Fibroblast of peridontal ligament (primary cell): ENCODE measurements at regions not wholly inside any gene's neighbourhood (a gene's known extent, or its start where the extent isn't known, plus 50 kb on each side); places are given as distances from the start of the nearest gene placed in this dataset.
"Not testable (repeated sequence)": the region's sequence is repeated elsewhere in the genome, so short reads cannot be mapped to it uniquely, and the experiment has no call there.

Source experiments
- DNase-seq: peaks from one replicate; pipeline ENCODE4 v3.0.0-alpha.2; 2010; ENCODE audit errors: extremely low read depth

DNA sequence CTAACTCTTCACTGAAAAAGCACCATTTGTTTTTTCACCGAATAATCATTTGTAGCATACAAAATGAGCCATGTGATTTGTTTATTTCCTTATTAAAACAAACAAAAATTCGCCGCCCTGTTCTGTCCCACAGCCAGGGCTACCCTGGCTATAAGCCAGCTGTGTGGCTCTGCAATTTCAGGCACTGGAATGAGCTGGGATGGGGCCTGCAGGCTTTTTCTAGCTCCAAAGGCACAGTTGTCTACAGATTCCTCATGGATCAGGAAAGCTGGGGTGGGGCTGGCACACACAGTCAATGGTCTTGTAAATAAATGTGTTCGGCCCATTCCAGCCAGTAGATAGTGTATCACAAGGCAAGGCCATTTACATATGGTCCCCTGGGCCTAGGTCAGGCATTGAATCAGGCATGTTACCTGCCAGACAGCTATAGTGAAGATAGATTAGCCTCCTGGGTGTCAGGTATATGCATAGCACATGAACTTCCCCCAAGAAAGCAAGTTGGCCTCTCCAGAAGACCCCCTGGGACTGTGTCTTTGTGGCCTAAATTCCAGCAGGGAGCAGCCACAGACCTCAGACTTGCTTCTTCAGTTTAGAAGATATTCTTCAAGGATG, 608.9 kb downstream of the MAFB start:
- DNase-seq = no peak

DNA sequence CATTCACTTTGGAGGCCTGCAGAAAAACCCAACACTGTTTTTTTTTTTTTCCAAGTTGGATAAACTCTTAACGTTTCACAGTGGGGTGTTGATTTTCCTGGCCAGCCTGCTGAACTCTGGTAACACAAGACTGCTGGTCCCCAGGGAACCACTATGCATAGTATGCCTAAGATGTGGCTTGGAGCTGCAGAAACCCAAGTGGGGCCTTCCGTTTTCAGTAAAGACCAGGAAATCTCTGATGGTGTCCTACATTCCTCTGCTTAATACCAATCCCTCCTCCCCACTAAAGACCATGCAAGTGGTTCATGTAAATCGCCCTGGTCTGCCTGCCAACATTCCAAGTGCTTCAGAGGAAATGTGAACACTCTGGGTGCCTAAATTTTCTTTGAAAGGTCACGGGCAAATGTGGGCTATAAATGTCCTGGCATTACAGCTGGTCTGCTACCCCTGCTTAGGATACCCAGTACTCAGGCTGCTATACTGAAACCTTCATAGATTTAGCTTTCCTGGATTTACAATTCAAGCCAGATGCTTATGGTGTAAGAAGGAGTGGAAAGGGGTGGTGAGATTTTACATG, 615.4 kb downstream of the MAFB start:
- no peak for DNase-seq

DNA sequence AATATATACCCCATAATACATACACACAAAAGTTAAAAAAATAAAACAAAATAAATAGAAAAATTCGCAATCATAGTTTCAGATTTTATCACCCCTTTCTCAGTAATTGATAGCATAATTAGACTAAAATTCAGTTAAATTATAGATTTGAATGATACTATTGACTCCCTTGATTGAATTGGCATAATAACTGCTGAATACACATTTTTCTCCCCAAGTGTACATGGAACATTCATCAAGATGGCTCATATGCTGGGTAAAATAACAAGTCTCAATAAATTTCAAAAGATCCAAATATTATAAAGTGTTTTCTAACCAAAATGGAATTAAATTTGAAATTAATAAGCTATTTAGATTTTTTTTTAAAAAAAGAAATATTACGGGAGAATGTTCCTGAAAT, 616.1 kb downstream of the MAFB start:
- DNase-seq = no peak

DNA sequence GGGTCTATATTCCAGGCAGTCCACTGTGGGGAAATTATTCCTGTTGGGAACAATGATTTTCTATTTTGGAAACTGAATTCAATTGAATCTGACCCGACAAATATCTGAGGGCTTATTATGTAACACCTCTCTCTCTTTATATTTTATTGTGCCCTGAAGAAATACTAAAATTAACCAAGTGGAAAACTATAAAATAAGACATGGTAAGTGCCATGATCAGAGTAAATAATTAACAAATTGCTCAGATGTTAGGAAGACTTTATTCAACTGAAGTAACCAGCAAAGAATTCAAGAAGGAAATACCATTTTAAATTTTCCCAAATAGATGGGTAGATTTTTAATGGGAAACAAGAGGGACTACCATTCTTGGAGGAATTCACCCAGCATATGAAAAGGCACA, 632.9 kb downstream of the MAFB start:
- no peak for DNase-seq

DNA sequence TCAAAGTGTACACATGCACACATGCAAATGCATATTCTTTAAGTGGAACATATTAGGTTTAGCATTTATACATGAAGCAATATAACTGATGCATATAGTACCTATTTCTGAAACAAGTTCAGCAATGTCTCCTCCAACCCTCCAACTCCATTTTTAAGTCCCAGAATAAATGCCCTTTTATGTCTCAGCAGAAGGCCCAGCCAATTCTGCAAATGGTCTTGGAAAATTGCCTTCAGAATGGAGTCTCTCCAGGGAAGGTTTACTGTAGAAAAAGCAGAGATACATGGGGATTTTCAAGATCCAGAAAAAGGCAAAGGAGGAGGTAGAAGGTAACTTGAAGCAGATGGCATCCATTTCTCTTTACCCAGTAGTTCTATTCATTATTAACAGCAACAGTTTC, 633.3 kb downstream of the MAFB start:
- DNase-seq = no peak

DNA sequence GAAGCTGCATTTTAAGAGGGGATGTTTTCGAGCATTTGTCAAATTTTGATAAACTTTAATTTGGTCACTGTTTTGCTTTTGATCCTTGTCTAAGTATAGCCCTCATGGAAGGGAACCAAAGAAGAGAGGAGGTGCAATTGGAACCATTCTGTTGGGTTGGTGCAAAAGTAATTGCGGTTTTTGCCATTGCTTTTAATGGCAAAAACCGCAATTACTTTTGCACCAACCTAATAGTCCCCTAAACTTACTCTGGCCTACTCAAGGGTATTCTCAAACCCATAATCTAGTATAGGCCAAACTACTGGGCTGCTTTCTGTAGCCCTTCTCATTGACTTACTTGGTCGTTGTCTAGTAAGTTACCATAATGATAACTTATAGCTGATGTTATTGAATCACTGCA, 634.7 kb downstream of the MAFB start:
- DNase-seq = no peak

DNA sequence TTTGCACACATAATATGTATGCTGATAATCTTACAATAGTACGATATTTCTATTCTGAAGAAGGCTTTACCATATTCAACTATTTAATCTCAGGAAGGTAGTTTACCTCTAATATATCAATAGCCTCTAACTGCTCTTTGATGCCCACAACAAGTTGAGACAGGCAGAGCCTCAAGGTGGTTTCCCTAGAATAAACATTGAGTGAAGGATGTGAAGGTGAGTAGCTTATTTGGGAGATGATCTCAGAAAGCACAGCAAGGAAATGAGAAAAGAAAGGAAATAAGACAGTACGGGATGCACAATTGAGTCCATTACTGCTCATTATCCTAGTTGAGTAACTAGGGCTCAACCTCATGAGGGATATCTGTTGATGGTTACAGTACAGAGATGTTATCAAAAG, 638.4 kb downstream of the MAFB start:
- no peak for DNase-seq

DNA sequence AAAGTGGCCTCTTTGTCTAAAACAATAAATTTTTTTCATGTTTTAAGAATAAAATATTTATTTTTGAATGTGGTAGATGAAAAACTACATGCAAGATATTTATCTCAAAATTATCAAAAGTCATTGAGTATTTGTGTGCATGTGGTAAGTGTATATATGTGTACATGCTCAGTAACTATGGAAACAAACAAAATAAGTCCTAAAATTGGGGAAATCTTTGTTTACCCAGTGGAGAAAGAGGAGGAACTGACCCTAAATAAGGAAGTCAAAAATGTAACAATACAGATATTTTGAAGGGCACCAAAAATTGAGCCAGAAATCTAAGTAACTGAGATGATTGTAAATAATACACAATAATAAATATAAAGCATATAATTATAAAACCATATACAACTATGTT, 639.2 kb downstream of the MAFB start:
- no peak for DNase-seq

DNA sequence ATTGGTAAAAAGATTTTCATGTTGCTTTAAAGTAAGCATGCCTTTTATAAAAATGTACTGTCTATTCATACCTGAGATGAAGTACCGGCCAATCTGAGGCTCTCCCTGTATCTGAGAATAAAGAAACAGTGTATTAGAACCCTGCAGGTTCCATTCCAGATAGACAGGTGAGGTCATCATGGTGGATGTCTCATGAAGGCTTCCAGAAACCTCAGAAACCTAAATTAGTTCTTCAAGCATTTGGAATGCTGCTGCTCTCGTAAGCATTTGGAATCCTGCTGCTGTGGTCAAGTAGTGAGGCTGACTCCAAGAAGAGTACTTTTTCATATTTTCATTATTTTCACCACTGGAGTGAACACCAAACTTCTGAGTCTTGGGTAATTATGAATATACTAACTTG, 642.3 kb downstream of the MAFB start:
- DNase-seq = no peak

DNA sequence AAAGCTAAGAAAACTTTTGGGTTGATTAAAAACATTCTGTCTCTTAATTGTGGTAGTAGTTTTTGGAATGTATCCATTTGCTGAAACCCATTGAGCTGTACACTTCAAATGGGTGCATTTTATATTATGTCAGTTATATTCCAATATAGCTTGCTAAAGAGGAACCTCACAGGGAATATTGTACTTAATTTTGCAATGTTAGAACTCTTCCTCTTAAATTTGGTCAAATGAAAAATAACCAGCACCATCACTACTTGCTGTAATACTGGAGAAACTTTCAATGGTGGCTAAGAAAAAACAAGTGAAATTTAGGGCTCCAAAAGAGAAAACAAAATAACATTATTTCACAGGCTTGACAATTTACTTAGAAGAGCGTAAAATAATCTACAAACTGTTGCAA, 651.5 kb downstream of the MAFB start:
- no peak for DNase-seq

DNA sequence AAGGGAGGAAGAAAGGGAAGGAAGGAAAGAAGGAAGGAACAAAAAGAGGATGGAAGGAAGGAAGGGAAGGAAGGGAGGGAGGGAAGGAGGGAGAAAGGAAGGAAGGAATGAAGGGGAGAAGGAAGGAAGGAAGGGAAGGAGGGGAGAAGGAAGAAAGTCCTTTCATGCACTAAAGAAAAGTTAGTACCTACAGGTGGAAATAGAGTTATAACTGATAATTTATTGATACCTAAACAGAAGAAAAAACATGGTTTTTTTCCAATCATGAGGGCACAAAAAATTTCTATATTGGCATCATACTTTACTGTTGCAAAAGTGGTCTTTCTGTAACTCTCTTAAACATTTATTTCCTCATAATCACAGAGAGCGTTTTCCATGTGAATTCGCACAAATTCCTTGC, 659.4 kb downstream of the MAFB start:
- no peak for DNase-seq

DNA sequence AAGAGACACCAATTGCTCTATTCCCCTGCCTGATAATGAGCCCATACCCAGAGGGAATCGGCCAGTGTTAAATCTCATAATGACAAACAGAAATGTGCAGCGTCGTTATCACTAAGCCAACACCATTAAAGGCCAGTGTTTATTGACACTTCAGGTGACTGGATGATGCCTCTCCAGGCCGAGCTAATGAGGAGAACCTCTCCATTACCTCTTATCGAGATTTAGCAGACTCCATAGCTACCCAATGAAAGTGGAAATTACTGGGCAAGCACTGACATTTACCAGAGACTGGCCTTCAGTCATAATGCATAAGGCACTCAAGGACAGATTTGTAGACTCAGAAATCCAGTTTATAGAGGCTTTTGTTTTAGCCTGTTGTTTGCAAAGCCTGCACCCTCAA, 669.5 kb downstream of the MAFB start:
- DNase-seq = no peak

DNA sequence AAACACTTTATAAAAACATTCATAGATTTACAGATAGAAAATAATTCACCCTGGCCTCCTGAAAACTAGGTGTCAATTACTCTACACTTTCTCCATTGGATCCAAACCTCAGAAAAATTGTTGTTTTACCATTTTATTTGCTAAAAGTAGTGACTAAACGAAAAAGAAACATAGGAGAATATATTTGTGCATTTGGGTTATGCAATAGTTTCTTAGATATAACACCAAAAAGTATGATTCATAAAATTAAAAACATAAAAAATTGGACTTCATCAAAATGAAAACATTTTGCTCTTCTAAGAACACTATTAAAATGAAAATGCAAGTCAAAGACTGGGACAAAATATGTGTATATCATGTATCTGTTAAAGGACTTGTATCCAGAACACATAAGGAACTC, 671.3 kb downstream of the MAFB start:
- no peak for DNase-seq

DNA sequence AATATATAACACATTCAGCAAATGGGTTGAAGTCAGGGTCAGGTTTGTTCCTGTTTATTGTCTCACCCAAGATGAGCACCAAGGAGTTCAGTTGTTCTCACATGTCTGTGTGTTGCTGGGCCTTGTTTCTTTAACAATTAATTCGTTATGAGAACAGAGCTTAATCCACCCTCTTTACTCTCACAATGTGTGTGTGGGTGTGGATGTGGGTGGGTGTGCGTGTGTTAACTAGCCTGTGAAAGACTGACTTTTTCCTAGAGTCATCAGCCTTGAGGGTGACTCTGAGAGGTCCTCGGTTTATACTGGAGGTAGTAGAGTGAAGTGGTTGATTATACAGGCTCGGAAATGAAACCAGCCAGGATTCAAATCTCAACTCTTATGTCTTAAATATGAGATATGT, 672.1 kb downstream of the MAFB start:
- DNase-seq = no peak

DNA sequence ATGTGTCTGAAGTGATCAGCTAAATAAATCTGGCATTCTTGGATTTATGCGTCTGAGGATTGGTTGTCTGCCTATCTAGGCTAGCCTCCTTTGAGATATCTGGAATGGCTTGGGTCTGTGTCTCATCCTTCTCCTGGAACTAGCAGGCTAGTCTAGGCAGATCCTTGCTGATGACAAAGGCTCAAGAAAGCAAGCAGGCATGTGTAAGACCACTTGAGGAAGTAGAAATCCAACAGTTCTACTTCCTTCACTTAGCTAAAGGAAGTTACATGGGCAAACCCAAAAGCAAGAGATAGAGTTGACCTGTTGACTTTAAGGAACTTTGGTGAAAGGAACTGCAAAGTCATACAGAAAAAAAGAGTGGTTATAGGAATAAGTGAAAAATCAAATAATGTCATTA, 672.6 kb downstream of the MAFB start:
- no peak for DNase-seq

DNA sequence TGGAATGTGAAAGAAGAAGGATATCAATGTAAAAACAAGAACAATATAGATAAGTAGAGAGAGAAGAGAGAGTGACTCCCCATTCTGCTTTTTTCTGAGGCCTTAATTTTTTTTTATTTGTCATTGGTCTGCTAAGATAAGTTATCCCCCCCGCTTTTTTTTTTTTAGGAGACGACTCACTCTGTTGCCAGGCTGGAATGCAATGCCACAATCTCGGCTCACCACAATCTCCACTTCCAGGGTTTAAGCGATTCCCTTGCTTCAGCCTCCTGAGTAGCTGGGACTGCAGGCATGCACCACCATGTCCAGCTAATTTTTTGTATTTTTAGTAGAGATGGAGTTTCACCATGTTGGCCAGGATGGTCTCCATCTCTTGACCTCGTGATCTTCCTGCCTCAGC, 677.0 kb downstream of the MAFB start:
- DNase-seq = not testable (repeated sequence)

DNA sequence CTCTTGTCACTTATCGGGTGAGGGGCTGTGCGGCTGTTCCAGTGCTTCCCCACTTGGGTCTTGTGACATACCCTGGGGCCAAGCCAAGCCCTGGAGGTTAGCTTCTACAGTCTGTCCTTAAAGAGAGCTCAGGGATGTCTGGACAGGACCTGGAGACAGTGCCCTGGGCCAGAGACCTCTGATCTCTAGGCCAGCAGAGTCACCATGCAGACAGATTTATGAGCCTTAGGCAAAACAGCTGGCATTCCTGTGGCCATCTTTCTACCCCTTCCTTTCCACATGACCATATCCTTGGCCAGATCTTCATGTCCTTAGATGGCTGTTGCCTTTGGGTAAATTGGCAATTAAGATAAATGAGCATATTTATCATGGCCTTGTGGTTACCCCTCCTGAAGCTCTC, 678.6 kb downstream of the MAFB start:
- no peak for DNase-seq

DNA sequence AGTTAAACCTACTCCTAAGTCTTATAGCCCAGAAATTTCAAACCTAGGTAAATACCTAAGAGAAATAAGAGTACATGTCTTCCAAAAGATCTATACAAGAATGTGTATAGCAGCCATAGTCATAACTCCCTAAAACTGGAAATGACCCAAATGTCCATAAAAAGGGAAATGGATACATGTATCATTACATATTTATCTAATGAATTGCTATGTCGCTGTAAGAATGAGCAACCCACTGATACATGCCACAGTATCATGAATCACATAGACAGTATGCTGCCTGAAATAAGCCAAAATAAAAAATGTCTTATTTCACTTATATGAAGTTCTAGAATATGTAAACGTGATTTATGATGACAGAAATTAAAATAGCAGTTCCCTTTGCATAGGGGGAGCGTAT, 679.5 kb downstream of the MAFB start:
- DNase-seq = peak; percentile 2

DNA sequence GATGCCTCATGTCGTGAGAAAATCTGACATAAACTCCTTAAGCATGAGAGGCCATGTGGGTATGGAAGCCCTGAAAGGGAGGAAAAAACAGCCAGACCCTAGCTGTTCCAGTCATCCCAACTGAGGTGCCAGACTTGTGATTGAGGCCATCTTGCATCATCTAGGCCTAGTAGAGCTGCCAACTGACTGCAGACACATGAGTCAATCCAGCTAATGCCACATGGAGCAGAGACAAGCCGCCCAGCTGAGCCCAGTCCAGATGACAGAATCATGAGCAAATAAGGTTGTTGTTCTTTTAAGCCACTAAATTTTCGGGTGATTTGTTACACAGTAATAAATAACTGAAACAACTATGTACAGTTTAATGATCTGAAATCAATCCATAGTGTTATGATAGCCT, 680.9 kb downstream of the MAFB start:
- DNase-seq = no peak

DNA sequence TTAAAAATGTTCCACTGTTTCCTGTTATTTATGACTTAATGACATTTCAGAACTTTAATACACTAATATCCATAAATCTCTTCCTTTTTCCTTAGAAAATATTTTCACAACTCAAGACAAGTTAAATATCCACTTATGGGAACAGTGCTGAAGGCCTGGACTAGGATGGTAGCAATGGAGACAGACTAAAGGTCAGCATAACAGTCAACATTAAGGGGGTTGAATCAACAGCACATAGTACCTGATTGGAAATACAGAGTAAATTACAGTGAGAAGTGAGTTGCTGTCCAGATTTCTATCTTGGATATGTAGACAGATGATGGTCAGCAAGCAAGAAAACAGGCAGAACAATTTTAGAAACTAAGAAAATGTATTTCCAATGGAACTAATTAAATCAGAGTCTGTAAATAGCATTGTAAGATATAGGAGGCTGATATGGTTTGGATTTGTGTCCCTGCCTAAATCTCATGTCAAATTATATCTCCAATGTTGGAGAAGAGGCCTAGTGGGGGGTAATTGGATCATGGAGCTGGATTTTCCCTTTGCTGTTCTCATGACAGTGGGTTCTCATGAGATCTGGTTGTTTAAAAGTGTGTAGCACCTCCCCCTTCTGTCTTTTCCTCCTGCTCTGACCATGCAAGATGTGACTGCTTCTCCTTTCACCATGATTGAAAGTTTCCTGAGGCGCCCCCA, 682.7 kb downstream of the MAFB start:
- no peak for DNase-seq

DNA sequence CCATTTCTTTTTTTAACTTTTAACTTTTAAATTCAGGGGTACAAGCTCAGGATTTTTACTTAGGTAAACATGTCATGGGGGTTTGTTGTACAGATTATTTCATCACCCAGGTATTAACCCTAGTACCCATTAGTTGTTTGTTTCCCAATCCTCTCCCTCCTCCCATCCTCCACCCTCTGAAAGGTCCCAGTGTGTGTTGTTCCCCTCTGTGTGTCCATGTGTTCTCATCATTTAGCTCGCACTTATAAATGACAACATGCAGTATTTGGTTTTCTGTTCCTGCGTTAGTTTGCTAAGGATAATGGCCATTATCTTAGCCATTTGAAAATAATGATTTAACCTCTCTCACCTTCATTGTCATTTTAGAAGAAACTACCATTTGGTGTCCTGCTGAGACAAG, 684.9 kb downstream of the MAFB start:
- DNase-seq = not testable (repeated sequence)

DNA sequence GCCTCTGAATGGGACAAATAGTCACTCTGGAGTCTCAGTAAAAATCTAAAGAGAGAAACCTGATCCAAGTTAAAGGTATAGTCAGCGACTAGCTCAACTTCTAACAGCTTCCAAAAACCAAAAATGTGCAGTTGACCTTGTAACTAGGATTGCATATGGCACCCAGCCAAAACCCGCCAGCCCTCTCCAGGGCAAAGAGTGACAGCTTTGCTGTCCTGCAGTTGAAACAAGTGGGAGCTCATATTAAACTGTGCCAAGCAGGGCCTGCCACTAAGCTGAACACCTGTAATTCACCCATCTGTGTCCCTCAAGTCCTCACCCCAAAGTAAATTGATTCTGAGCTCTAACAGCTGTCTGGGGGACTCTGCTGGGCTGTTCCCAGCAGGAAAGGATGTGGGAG, 695.3 kb downstream of the MAFB start:
- DNase-seq = no peak

DNA sequence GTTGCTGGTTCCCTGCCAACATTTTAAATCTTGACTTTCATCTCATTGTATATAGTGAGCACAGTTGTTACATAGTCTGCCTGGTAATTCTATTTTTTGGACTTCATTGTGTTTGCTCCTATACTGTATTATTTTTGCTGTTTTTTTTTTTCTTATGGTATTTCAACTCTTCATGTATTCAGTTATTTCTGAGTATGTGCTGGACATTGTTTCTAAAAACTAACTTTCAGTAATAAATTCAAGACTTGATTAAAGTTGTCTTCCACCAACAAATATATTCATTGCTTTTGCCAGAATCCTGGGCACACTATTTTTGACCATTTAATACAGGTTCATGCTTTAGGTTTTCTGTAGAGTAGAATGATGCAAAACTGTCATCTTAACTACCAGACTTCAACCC, 698.3 kb downstream of the MAFB start:
- DNase-seq = no peak

DNA sequence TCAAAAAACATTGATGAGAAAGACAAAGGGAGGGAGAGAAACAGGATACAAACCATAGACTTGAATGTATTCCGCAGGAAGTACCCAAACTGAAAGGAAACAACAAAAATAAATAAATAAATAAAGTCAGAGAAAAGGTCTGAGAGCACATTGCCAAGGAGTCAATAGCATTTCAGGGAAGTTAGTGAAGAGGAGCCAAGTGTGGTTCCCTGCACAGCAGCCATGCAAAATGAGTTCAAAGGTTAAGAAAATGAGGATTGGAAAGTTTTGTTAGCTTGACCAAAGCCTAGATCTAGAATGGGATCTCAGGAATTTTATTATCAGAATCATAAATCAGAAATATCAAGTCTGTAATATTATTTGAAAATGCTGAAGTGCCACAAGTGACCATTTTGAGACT, 700.0 kb downstream of the MAFB start:
- no peak for DNase-seq
